Liver (tissue), 3 donors: ENCODE measurements at regions not wholly inside any gene's neighbourhood (a gene's known extent, or its start where the extent isn't known, plus 50 kb on each side); places are given as distances from the start of the nearest gene placed in this dataset.

Source experiments
- CTCF ChIP-seq: fragments of 150-350 bp; IDR thresholded peaks from 2 replicates; pipeline ENCODE4 v1.5.1; 2017; ENCODE audit warnings: improper control_type of control experiment, low read depth, low read length; ENCODE audit not compliant: missing input control
- FOXA1 ChIP-seq: IDR thresholded peaks from 2 replicates; pipeline ENCODE4 v1.6.1; 2016; ENCODE audit warnings: antibody characterized with exemption
- GABPA ChIP-seq, 2 donors: IDR thresholded peaks in 1 of 2; conservative IDR thresholded peaks in 1 of 2; 2 replicates each; pipeline ENCODE4 v1.6.1; 2016; ENCODE audit warnings: antibody characterized with exemption in 2 of 2, mild to moderate bottlenecking in 1 of 2, moderate library complexity in 1 of 2
- JUND ChIP-seq, 2 donors: IDR thresholded peaks; 2 replicates each; pipeline ENCODE4 v1.6.1; 2016; ENCODE audit warnings: antibody characterized with exemption in 2 of 2
- MAX ChIP-seq: IDR thresholded peaks from 2 replicates; pipeline ENCODE4 v1.6.1; 2016; ENCODE audit warnings: antibody characterized with exemption
- REST ChIP-seq: IDR thresholded peaks from 2 replicates; pipeline ENCODE4 v1.6.1; 2016; ENCODE audit warnings: antibody characterized with exemption, mild to moderate bottlenecking
- RXRA ChIP-seq, 2 donors: IDR thresholded peaks; 2 replicates each; pipeline ENCODE4 v1.6.1; 2017 to 2018; ENCODE audit warnings: antibody characterized with exemption in 2 of 2, mild to moderate bottlenecking in 1 of 2
- SP1 ChIP-seq: IDR thresholded peaks from 2 replicates; pipeline ENCODE4 v1.6.1; 2018; ENCODE audit warnings: antibody characterized with exemption, mild to moderate bottlenecking
- YY1 ChIP-seq: IDR thresholded peaks from 2 replicates; pipeline ENCODE4 v1.6.1; 2016; ENCODE audit warnings: antibody characterized with exemption, mild to moderate bottlenecking
- donor health status: healthy.
- donor health status: healthy.

- TF ChIP-seq CTCF (no peak), JUND (IDR thresholded peaks at IDR 0.05) (no peak), MAX (no peak), GABPA (IDR thresholded peaks at IDR 0.05 in 1 of 2, conservative IDR thresholded peaks at IDR 0.05 in 1 of 2) (no peak), SP1 (no peak), FOXA1 (no peak), RXRA (IDR thresholded peaks at IDR 0.05) (no peak), YY1 (no peak), REST (no peak)
Observed at GRCh38 chr15:66886686-66887273, 178.6 kb upstream of the SMAD3 start.
